Right lobe of liver (tissue), 4 donors: ENCODE measurements at regions not wholly inside any gene's neighbourhood (a gene's known extent, or its start where the extent isn't known, plus 50 kb on each side); places are given as distances from the start of the nearest gene placed in this dataset.

Source experiments
- CTCF ChIP-seq, 4 donors: fragments of 200-600 bp in 3 of 4; fragments of 450-650 bp in 1 of 4; IDR thresholded peaks; one replicate each; pipeline versions ENCODE4 v1.5.1 to v1.8.0; 2016 to 2022; ENCODE audit warnings: antibody characterized with exemption in 4 of 4, mild to moderate bottlenecking in 2 of 4
- POLR2A ChIP-seq: fragments of 450-650 bp; IDR thresholded peaks from one replicate; pipeline ENCODE4 v1.6.1; 2017; ENCODE audit warnings: antibody characterized with exemption, mild to moderate bottlenecking
- donor health status: DM: no; HTN: no; CAD: no.
- donor health status: DM: no; HTN: no; CAD: no.
- donor health status: DM: no; HTN: yes; CAD: no.

DNA sequence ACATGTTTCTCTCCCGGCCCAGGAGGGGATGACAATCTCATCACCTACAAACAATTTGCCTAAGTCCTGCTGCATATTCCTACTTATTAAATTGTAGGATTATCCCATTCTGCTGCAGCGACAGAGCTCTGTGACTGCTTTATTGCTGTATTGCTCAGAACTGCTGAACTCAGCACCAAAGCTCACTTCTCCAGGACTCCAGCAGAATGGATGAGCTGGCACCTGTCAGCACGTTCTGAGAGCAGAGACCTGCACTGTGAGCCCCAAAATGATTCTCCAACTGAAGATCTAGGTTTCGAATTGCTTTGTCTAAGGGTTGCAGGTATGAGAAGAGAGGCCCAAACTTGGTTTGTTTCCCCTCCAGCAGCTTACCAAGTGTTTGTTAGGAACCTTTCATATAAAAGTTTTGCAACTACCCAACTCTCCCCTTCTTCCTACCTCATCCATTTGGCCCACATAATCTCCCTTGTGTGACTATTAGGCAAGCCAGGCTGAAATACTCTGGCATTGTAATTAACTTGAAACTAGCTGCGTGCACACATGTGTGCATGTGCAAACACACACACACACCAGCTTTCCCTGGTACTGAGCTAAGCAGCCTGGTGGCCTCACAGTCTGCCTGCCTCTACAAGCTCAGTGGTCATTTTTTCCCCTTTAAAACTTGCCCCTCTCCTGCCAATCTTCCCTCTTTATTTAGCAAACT is 161.4 kb upstream of the CAMK1G start:
- TF ChIP-seq CTCF (IDR thresholded peaks at IDR 0.05) (no peak), POLR2A (no peak)
